SU-DHL-6 (cell line): ENCODE measurements at regions not wholly inside any gene's neighbourhood (a gene's known extent, or its start where the extent isn't known, plus 50 kb on each side); places are given as distances from the start of the nearest gene placed in this dataset.

ENCODE experiments used
- CTCF ChIP-seq: fragments of 200-600 bp; sonication (generic); IDR thresholded peaks from one replicate; pipeline ENCODE4 v1.5.1; 2017; ENCODE audit warnings: antibody characterized with exemption, mild to moderate bottlenecking, low read length, moderate library complexity; ENCODE audit not compliant: insufficient read depth, poor library complexity, severe bottlenecking
- EZH2phosphoT487 ChIP-seq: fragments of 200-600 bp; sonication (generic), shearing (Covaris generic); conservative IDR thresholded peaks from 2 replicates; pipeline ENCODE4 v1.6.1; 2018; ENCODE audit warnings: mild to moderate bottlenecking, antibody characterized with exemption, low read length, moderate library complexity, mixed read lengths

GRCh38 chr6:67127041-67127440, 1420.0 kb upstream of the EYS start:
- TF ChIP-seq CTCF (no peak), EZH2phosphoT487 (no peak)
